ENCODE measurements at regions not wholly inside any gene's neighbourhood (a gene's known extent, or its start where the extent isn't known, plus 50 kb on each side); places are given as distances from the start of the nearest gene placed in this dataset.
"Not testable (repeated sequence)": the region's sequence is repeated elsewhere in the genome, so short reads cannot be mapped to it uniquely, and the experiment has no call there.

DNA sequence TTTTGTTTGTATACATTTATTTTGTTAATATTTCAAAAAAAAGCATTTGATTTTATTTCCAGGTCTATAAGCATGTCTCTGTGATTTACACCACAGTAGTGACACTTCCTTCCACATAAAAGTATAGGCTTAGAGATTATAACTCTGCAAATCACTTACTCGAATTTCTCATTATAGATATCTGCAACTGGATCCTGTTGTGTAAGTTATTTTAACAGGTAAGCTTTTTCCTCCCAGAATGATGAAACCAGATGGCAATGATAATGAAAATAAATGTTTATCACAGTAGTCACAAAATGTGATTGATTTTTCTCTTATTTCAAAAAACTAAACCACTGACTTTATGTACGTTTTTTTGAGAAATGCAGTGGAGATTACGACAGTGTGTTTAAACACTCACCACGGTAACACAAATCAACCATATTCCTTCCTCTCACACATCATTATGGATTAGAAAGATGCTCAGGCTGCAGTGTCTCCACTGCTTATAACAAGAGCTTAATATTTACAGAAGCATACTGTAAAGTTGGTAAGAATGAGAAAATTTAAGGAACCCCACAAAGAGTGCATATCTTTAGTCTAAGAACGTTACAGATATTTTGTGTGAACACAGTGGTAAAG, 194.6 kb downstream of the ATXN7L3B start:
- Mint-ChIP-seq H3K27me3 (no peaks in the 10 kb centered on the region), H3K9me3 (no peaks in the 10 kb centered on the region), H3K36me3 (no peaks in the 10 kb centered on the region), H3K27ac (no peak overlapping the region), H3K4me1 (no peaks in the 10 kb centered on the region), H3K4me3 (no peak overlapping the region)
- DNase-seq = no peak
- CTCF ChIA-PET = no interaction called here

DNA sequence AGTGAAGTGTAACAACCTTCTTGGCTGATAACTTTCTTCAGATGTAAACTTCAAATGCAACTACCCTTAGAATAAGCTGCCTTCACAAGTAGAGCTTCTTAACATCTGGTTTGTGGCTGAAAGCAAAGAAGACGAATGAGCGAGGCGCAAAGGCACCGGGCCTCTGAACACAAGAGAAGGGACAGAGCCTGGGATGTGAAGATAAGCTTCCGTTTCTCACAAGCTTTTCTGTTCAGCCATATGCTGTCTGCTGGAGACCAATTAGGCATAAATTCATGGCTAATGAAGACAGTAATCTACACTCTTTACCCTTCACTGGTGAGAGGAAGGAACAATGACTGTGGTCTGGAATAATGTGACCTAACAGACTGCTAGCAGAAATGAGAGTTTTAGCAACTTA, 195.2 kb downstream of the ATXN7L3B start:
- CTCF ChIA-PET = interaction anchor here (0.7 kb wide), 1 partner anchor 399 kb away, joined by 5 read pairs; no protein-coding TSS in a partner anchor
- Mint-ChIP-seq H3K4me1 (no peaks in the 10 kb centered on the region), H3K27me3 (no peaks in the 10 kb centered on the region), H3K36me3 (no peaks in the 10 kb centered on the region), H3K27ac (no peak overlapping the region), H3K4me3 (no peak overlapping the region), H3K9me3 (no peaks in the 10 kb centered on the region)
- DNase-seq = no peak

- Mint-ChIP-seq H3K27ac (no peak overlapping the region), H3K36me3 (no peaks in the 10 kb centered on the region), H3K4me1 (no peaks in the 10 kb centered on the region), H3K9me3 (no peaks in the 10 kb centered on the region), H3K27me3 (no peaks in the 10 kb centered on the region), H3K4me3 (no peak overlapping the region)
- CTCF ChIA-PET = no interaction called here
- DNase-seq = no peak
These were observed 203.5 kb downstream of the ATXN7L3B start for GRCh38 chr12:74741112-74741511.

DNA sequence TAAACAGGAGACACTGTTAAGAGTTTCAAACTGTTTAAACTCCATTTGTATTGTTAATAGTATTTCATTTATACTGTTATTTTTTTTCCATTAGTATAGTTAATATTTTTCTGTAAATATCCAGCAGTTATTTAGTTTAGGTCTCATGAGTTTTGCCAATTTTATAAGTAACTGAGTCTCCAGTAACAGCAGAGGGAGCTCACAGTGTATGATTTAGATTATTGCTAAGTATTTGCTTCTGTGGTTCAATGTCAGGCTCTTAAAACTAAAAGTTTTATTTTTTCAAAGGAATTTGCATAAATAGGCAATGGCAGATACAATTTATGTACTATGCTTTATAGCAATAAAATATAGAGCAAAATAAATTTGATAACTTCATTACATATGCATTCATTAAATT, 209.7 kb downstream of the ATXN7L3B start:
- DNase-seq = no peak
- Mint-ChIP-seq H3K27ac (no peak overlapping the region), H3K36me3 (no peaks in the 10 kb centered on the region), H3K4me3 (no peak overlapping the region), H3K9me3 (no peaks in the 10 kb centered on the region), H3K4me1 (no peaks in the 10 kb centered on the region), H3K27me3 (no peaks in the 10 kb centered on the region)
- CTCF ChIA-PET = no interaction called here

- no peaks in the 10 kb centered on the region for H3K4me1 Mint-ChIP-seq
- no peak overlapping the region for H3K4me3 Mint-ChIP-seq
- H3K9me3 Mint-ChIP-seq = no peaks in the 10 kb centered on the region
- no peak overlapping the region for H3K27ac Mint-ChIP-seq
- DNase-seq = no peak
- H3K36me3 Mint-ChIP-seq = no peaks in the 10 kb centered on the region
- no peaks in the 10 kb centered on the region for H3K27me3 Mint-ChIP-seq
- CTCF ChIA-PET = no interaction called here
These were observed 213.8 kb downstream of the ATXN7L3B start for GRCh38 chr12:74751441-74751840.

- CTCF ChIA-PET = no interaction called here
- H3K9me3 Mint-ChIP-seq = peaks cover 2% of the 10 kb centered on the region
- no peaks in the 10 kb centered on the region for H3K36me3 Mint-ChIP-seq
- no peak overlapping the region for H3K27ac Mint-ChIP-seq
- no peak for DNase-seq
- no peaks in the 10 kb centered on the region for H3K27me3 Mint-ChIP-seq
- H3K4me1 Mint-ChIP-seq = no peaks in the 10 kb centered on the region
- no peak overlapping the region for H3K4me3 Mint-ChIP-seq
These were observed 214.6 kb downstream of the ATXN7L3B start for GRCh38 chr12:74752215-74752614.

DNA sequence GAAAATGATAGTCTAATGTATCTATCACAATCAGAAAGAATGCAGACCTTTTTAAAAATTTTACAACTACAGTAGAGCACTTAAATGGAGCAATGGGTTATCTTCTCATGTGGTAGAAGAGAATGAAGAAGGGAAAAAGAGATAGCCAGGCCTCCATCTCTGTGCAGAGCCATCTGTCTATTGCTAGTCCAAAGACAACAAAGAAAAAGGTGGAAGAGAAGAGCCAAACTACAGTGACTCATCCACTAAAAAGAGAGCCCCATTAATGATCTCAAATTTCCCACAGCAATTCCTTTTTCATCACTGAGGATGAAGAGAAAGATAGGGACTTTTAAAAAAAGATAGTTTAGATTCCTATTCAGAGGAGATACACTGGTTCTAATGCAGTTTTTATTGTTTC, 232.9 kb downstream of the ATXN7L3B start:
- no peak overlapping the region for H3K4me3 Mint-ChIP-seq
- CTCF ChIA-PET = no interaction called here
- no peak for DNase-seq
- no peak overlapping the region for H3K27ac Mint-ChIP-seq
- H3K9me3 Mint-ChIP-seq = no peaks in the 10 kb centered on the region
- H3K36me3 Mint-ChIP-seq = no peaks in the 10 kb centered on the region
- H3K4me1 Mint-ChIP-seq = no peaks in the 10 kb centered on the region
- H3K27me3 Mint-ChIP-seq = no peaks in the 10 kb centered on the region

DNA sequence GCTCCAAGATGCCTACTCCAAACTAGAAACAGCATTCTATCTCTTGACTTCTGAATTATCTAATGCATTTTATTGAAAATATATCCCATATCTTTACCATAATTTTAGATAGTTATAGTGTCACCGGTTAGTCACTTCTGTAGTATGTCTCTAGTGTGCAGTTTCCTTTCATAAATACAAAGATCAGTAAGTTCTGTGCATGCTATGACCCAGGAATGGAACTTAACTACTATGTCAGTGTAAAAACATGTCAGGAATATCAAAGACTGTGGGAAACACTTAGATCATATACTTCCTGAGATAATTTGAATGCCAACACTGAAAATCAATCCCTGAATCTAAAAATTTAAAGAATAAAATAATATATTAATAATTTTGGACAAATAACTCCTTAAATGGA, 237.6 kb downstream of the ATXN7L3B start:
- Mint-ChIP-seq H3K4me3 (no peak overlapping the region), H3K36me3 (no peaks in the 10 kb centered on the region), H3K27ac (no peak overlapping the region), H3K9me3 (no peaks in the 10 kb centered on the region), H3K4me1 (no peaks in the 10 kb centered on the region), H3K27me3 (no peaks in the 10 kb centered on the region)
- no peak for DNase-seq
- CTCF ChIA-PET = no interaction called here

- Mint-ChIP-seq H3K27ac (no peak overlapping the region), H3K4me3 (no peak overlapping the region), H3K27me3 (no peaks in the 10 kb centered on the region), H3K9me3 (no peaks in the 10 kb centered on the region), H3K36me3 (no peaks in the 10 kb centered on the region), H3K4me1 (no peaks in the 10 kb centered on the region)
- no peak for DNase-seq
- CTCF ChIA-PET = no interaction called here
These were observed 238.7 kb downstream of the ATXN7L3B start for GRCh38 chr12:74776378-74776777.

DNA sequence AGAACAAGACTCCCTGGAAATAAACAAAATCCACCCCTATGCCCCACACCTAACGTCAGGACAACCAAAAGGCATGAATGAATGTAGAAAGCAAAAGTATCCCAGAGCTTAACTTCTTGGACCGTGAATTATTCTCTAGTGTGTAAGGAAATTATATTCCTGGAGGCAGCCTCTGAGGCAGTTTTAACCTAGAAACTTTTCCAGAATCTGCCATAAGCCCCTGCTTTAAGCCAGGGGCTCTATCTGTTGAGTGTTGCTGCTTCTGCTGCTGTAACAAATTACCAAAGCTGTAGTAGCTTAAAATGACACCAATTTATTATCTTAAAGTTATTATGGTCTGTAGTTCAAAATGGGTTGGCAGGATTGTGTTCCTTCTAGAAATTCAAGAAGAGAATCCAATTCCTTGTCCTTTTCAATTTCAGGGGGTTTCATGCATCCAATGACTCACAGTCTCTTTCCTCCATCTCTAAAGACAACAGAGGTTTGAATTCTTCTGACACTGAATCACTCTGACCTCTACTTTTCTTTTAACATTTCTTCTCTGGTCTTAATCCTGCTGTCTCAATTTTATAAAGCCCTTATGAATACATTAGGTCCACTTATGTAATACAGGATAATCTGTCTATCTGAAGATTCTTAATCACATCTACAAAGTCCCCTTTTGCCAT, 242.7 kb downstream of the ATXN7L3B start:
- Mint-ChIP-seq H3K9me3 (no peaks in the 10 kb centered on the region), H3K36me3 (no peaks in the 10 kb centered on the region), H3K4me1 (no peaks in the 10 kb centered on the region), H3K4me3 (no peak overlapping the region), H3K27me3 (no peaks in the 10 kb centered on the region), H3K27ac (no peak overlapping the region)
- CTCF ChIA-PET = no interaction called here
- no peak for DNase-seq

- H3K36me3 Mint-ChIP-seq, DNase-seq, CTCF ChIA-PET, H3K27me3 Mint-ChIP-seq, H3K4me1 Mint-ChIP-seq, H3K27ac Mint-ChIP-seq, H3K4me3 Mint-ChIP-seq, H3K9me3 Mint-ChIP-seq: not testable (repeated sequence)
These were observed 243.2 kb downstream of the ATXN7L3B start for GRCh38 chr12:74780850-74781241.

DNA sequence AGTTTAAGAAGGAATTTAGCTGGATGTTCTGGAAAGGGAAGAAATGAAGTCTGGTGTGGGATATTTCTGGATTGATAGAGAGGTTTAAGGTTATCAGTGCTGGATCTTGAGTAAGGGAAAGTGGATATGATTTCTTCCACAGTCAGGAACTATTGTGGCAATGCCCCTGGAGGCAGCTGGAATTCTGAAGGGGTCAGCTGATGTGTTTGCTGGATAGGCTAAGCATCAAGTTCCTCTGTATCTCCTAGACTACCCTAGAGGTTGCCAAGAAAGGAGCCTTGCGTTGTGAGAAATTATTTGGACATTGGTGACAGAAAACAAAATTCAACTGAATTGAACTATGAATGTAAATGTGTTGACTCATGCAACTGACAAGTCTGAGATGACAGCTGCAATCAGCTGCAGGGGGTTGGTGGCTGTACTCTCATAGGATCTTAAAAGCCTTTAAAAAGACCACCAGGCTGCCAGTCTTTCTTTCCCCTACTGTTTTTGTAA, 244.4 kb downstream of the ATXN7L3B start:
- Mint-ChIP-seq H3K27me3 (no peaks in the 10 kb centered on the region), H3K36me3 (no peaks in the 10 kb centered on the region), H3K4me1 (no peaks in the 10 kb centered on the region), H3K9me3 (no peaks in the 10 kb centered on the region), H3K27ac (no peak overlapping the region), H3K4me3 (no peak overlapping the region)
- DNase-seq = no peak
- CTCF ChIA-PET = no interaction called here

DNA sequence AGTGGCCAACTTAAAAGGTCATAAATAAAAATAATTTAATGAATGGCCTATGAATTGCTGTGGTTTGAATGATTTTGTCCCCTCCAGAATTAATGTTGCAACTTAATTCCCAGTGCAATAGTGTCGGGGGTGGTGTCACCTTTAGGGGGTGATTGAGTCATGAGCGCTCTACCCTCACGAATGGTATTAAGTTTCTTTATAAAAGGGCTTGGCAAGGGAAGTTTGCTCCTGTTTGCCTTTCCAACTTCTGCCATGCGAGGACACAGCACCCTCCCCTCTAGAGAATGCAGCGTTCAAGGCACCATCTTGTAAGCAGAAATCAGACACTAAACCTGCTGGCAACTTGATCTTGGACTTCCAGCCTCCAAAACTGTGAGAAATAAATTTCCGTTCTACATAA, 253.3 kb downstream of the ATXN7L3B start:
- no peaks in the 10 kb centered on the region for H3K9me3 Mint-ChIP-seq
- no peak for DNase-seq

GRCh38 chr12:74791365-74791764, 253.7 kb downstream of the ATXN7L3B start:
- Mint-ChIP-seq H3K27me3 (no peaks in the 10 kb centered on the region), H3K9me3 (no peaks in the 10 kb centered on the region), H3K4me3 (no peak overlapping the region), H3K4me1 (no peaks in the 10 kb centered on the region), H3K36me3 (no peaks in the 10 kb centered on the region), H3K27ac (no peak overlapping the region)
- no peak for DNase-seq
- CTCF ChIA-PET = no interaction called here

More for the DNA sequence above, 253.3 kb downstream of the ATXN7L3B start:
- no peak overlapping the region for H3K4me3 Mint-ChIP-seq
- CTCF ChIA-PET = no interaction called here
- no peaks in the 10 kb centered on the region for H3K36me3 Mint-ChIP-seq
- no peaks in the 10 kb centered on the region for H3K27me3 Mint-ChIP-seq
- no peaks in the 10 kb centered on the region for H3K4me1 Mint-ChIP-seq
- H3K27ac Mint-ChIP-seq = no peak overlapping the region

- no peak overlapping the region for H3K4me3 Mint-ChIP-seq
- H3K27ac Mint-ChIP-seq = no peak overlapping the region
- DNase-seq = no peak
- CTCF ChIA-PET = no interaction called here
- H3K9me3 Mint-ChIP-seq = no peaks in the 10 kb centered on the region
- no peaks in the 10 kb centered on the region for H3K4me1 Mint-ChIP-seq
- H3K36me3 Mint-ChIP-seq = no peaks in the 10 kb centered on the region
- no peaks in the 10 kb centered on the region for H3K27me3 Mint-ChIP-seq
These were observed 256.9 kb downstream of the ATXN7L3B start for GRCh38 chr12:74794522-74794921.
